ENCODE measurements at regions not wholly inside any gene's neighbourhood (a gene's known extent, or its start where the extent isn't known, plus 50 kb on each side); places are given as distances from the start of the nearest gene placed in this dataset.

GRCh38 chr18:34097312-34097711, 127.4 kb downstream of the NOL4 start:
- TF ChIP-seq GABPA (IDR thresholded peaks at IDR 0.05; ENCODE audit: low read depth) (no peak), EZH2phosphoT487 (IDR thresholded peaks at IDR 0.05; ENCODE audit: borderline replicate concordance, low read depth) (no peak), POLR2AphosphoS5 (IDR thresholded peaks at IDR 0.05; ENCODE audit: low read depth, low read length) (no peak), CTCF (IDR thresholded peaks at IDR 0.05) (no peak), CHD2 (IDR thresholded peaks at IDR 0.05; ENCODE audit: low read length, partially characterized antibody) (no peak)

Measured in SK-N-SH (cell line).